ENCODE measurements at regions not wholly inside any gene's neighbourhood (a gene's known extent, or its start where the extent isn't known, plus 50 kb on each side); places are given as distances from the start of the nearest gene placed in this dataset.

GRCh38 chr13:85108356-85108755 is 690.9 kb downstream of the SLITRK6 start:
- H3K4me1 Mint-ChIP-seq (ENCODE audit: low read depth) = no peaks in the 10 kb centered on the region
- H3K36me3 Mint-ChIP-seq (ENCODE audit: insufficient read depth) = no peaks in the 10 kb centered on the region

GRCh38 chr13:85099245-85099644 is 700.0 kb downstream of the SLITRK6 start:
- no peaks in the 10 kb centered on the region for H3K4me1 Mint-ChIP-seq (ENCODE audit: low read depth)

More at GRCh38 chr13:85108356-85108755, 690.9 kb downstream of the SLITRK6 start:
- DNase-seq = no peak
- Mint-ChIP-seq H3K9me3 (peaks cover 6% of the 10 kb centered on the region), H3K27me3 (ENCODE audit: low read depth) (no peaks in the 10 kb centered on the region), H3K4me3 (no peak overlapping the region)
- ATAC-seq = no peak

GRCh38 chr13:85095418-85096272 is 703.6 kb downstream of the SLITRK6 start:
- Mint-ChIP-seq H3K27me3 (ENCODE audit: low read depth) (no peaks in the 10 kb centered on the region), H3K4me3 (no peak overlapping the region), H3K4me1 (ENCODE audit: low read depth) (no peaks in the 10 kb centered on the region), H3K9me3 (peaks cover 19% of the 10 kb centered on the region), H3K36me3 (ENCODE audit: insufficient read depth) (no peaks in the 10 kb centered on the region)
- ATAC-seq (no peak), DNase-seq (no peak)

More at GRCh38 chr13:85099245-85099644, 700.0 kb downstream of the SLITRK6 start:
- Mint-ChIP-seq H3K9me3 (peaks cover 28% of the 10 kb centered on the region), H3K36me3 (ENCODE audit: insufficient read depth) (no peaks in the 10 kb centered on the region), H3K27me3 (ENCODE audit: low read depth) (no peaks in the 10 kb centered on the region), H3K4me3 (no peak overlapping the region)
- ATAC-seq (no peak), DNase-seq (no peak)

- Mint-ChIP-seq H3K9me3 (peaks cover 9% of the 10 kb centered on the region), H3K4me3 (no peak overlapping the region), H3K4me1 (ENCODE audit: low read depth) (no peaks in the 10 kb centered on the region), H3K27me3 (ENCODE audit: low read depth) (no peaks in the 10 kb centered on the region), H3K36me3 (ENCODE audit: insufficient read depth) (no peaks in the 10 kb centered on the region)
- DNase-seq (no peak), ATAC-seq (no peak)
Observed at GRCh38 chr13:85093808-85094207, 705.4 kb downstream of the SLITRK6 start.

GRCh38 chr13:85091631-85092234 is 707.5 kb downstream of the SLITRK6 start:
- ATAC-seq = no peak
- H3K9me3 Mint-ChIP-seq = peaks cover 5% of the 10 kb centered on the region
- DNase-seq = no peak
- H3K4me1 Mint-ChIP-seq (ENCODE audit: low read depth) = no peaks in the 10 kb centered on the region
- no peak overlapping the region for H3K4me3 Mint-ChIP-seq
- no peaks in the 10 kb centered on the region for H3K27me3 Mint-ChIP-seq (ENCODE audit: low read depth)
- no peaks in the 10 kb centered on the region for H3K36me3 Mint-ChIP-seq (ENCODE audit: insufficient read depth)

- ATAC-seq = no peak
- DNase-seq = no peak
- no peaks in the 10 kb centered on the region for H3K4me1 Mint-ChIP-seq (ENCODE audit: low read depth)
- no peaks in the 10 kb centered on the region for H3K36me3 Mint-ChIP-seq (ENCODE audit: insufficient read depth)
- no peaks in the 10 kb centered on the region for H3K27me3 Mint-ChIP-seq (ENCODE audit: low read depth)
- no peak overlapping the region for H3K4me3 Mint-ChIP-seq
- peaks cover 9% of the 10 kb centered on the region for H3K9me3 Mint-ChIP-seq
Observed at GRCh38 chr13:85089186-85089585, 710.0 kb downstream of the SLITRK6 start.

GRCh38 chr13:85080691-85081090 is 718.5 kb downstream of the SLITRK6 start:
- Mint-ChIP-seq H3K27me3 (ENCODE audit: low read depth) (no peaks in the 10 kb centered on the region), H3K9me3 (peaks cover 4% of the 10 kb centered on the region), H3K36me3 (ENCODE audit: insufficient read depth) (no peaks in the 10 kb centered on the region), H3K4me1 (ENCODE audit: low read depth) (no peaks in the 10 kb centered on the region), H3K4me3 (no peak overlapping the region)
- ATAC-seq (no peak), DNase-seq (no peak)

- DNase-seq (no peak), ATAC-seq (no peak)
- Mint-ChIP-seq H3K27me3 (ENCODE audit: low read depth) (no peaks in the 10 kb centered on the region), H3K4me1 (ENCODE audit: low read depth) (no peaks in the 10 kb centered on the region), H3K36me3 (ENCODE audit: insufficient read depth) (no peaks in the 10 kb centered on the region), H3K4me3 (no peak overlapping the region), H3K9me3 (peaks cover 4% of the 10 kb centered on the region)
Observed at GRCh38 chr13:85076343-85076742, 722.9 kb downstream of the SLITRK6 start.

GRCh38 chr13:85074543-85075313 is 724.5 kb downstream of the SLITRK6 start:
- DNase-seq = no peak
- ATAC-seq = no peak
- Mint-ChIP-seq H3K9me3 (peaks cover 8% of the 10 kb centered on the region), H3K4me3 (no peak overlapping the region), H3K27me3 (ENCODE audit: low read depth) (no peaks in the 10 kb centered on the region), H3K36me3 (ENCODE audit: insufficient read depth) (no peaks in the 10 kb centered on the region), H3K4me1 (ENCODE audit: low read depth) (no peaks in the 10 kb centered on the region)

- H3K9me3 Mint-ChIP-seq = peaks cover 9% of the 10 kb centered on the region
Observed at GRCh38 chr13:85068231-85068630, 731.0 kb downstream of the SLITRK6 start.

GRCh38 chr13:85040215-85040614 is 759.0 kb downstream of the SLITRK6 start:
- DNase-seq = no peak
- no peaks in the 10 kb centered on the region for H3K4me1 Mint-ChIP-seq (ENCODE audit: low read depth)
- H3K36me3 Mint-ChIP-seq (ENCODE audit: insufficient read depth) = no peaks in the 10 kb centered on the region
- H3K4me3 Mint-ChIP-seq = no peak overlapping the region
- peaks cover 7% of the 10 kb centered on the region for H3K9me3 Mint-ChIP-seq
- no peak for ATAC-seq
- no peaks in the 10 kb centered on the region for H3K27me3 Mint-ChIP-seq (ENCODE audit: low read depth)

More at GRCh38 chr13:85068231-85068630, 731.0 kb downstream of the SLITRK6 start:
- ATAC-seq = no peak
- Mint-ChIP-seq H3K4me3 (no peak overlapping the region), H3K27me3 (ENCODE audit: low read depth) (no peaks in the 10 kb centered on the region), H3K36me3 (ENCODE audit: insufficient read depth) (no peaks in the 10 kb centered on the region), H3K4me1 (ENCODE audit: low read depth) (no peaks in the 10 kb centered on the region)
- no peak for DNase-seq

- Mint-ChIP-seq H3K36me3 (ENCODE audit: insufficient read depth) (no peaks in the 10 kb centered on the region), H3K4me3 (no peak overlapping the region), H3K27me3 (ENCODE audit: low read depth) (no peaks in the 10 kb centered on the region), H3K4me1 (ENCODE audit: low read depth) (no peaks in the 10 kb centered on the region), H3K9me3 (peaks cover 14% of the 10 kb centered on the region)
- ATAC-seq = no peak
- no peak for DNase-seq
Observed at GRCh38 chr13:85031771-85032170, 767.4 kb downstream of the SLITRK6 start.

- H3K36me3 Mint-ChIP-seq (ENCODE audit: insufficient read depth) = no peaks in the 10 kb centered on the region
- ATAC-seq = no peak
Observed at GRCh38 chr13:85028035-85028434, 771.2 kb downstream of the SLITRK6 start.

GRCh38 chr13:85019121-85019520 is 780.1 kb downstream of the SLITRK6 start:
- Mint-ChIP-seq H3K4me3 (no peak overlapping the region), H3K4me1 (ENCODE audit: low read depth) (no peaks in the 10 kb centered on the region), H3K27me3 (ENCODE audit: low read depth) (no peaks in the 10 kb centered on the region), H3K36me3 (ENCODE audit: insufficient read depth) (no peaks in the 10 kb centered on the region), H3K9me3 (peaks cover 10% of the 10 kb centered on the region)
- DNase-seq (no peak), ATAC-seq (no peak)

More at GRCh38 chr13:85028035-85028434, 771.2 kb downstream of the SLITRK6 start:
- Mint-ChIP-seq H3K27me3 (ENCODE audit: low read depth) (no peaks in the 10 kb centered on the region), H3K4me1 (ENCODE audit: low read depth) (no peaks in the 10 kb centered on the region), H3K4me3 (no peak overlapping the region), H3K9me3 (peaks cover 24% of the 10 kb centered on the region)
- DNase-seq = no peak

Data from activated T-cell treated with anti-CD3 and anti-CD28 coated beads, Interleukin-2, amount 50 U/mL, for 4 hours (primary cell).